Activated CD8-positive, alpha-beta memory T cell treated with anti-CD3 and anti-CD28 coated beads, Interleukin-2, amount 50 U/mL, for 4 hours (primary cell): ENCODE measurements at regions not wholly inside any gene's neighbourhood (a gene's known extent, or its start where the extent isn't known, plus 50 kb on each side); places are given as distances from the start of the nearest gene placed in this dataset.
"Not testable (repeated sequence)": the region's sequence is repeated elsewhere in the genome, so short reads cannot be mapped to it uniquely, and the experiment has no call there.

ENCODE experiments used
- DNase-seq: peaks from one replicate; pipeline ENCODE4 v3.0.0-alpha.2; 2020

GRCh38 chr4:154983714-154984113 lies 202.6 kb downstream of the RBM46 start:
- DNase-seq, result no peak

- DNase-seq, result no peak
Measured at GRCh38 chr4:154984148-154984547, 203.1 kb downstream of the RBM46 start.

GRCh38 chr4:154984616-154985015 lies 203.5 kb downstream of the RBM46 start:
- DNase-seq, result no peak

GRCh38 chr4:154985673-154986072 lies 204.6 kb downstream of the RBM46 start:
- no peak for DNase-seq

GRCh38 chr4:154988511-154988910 lies 207.4 kb downstream of the RBM46 start:
- DNase-seq, result no peak

- no peak for DNase-seq
Measured at GRCh38 chr4:154989511-154989910, 208.4 kb downstream of the RBM46 start.

GRCh38 chr4:154997866-154998265 lies 210.6 kb upstream of the NPY2R start:
- not testable (repeated sequence) for DNase-seq

- no peak for DNase-seq
Measured at GRCh38 chr4:154998284-154998683, 210.2 kb upstream of the NPY2R start.

GRCh38 chr4:154998773-154999172 lies 209.7 kb upstream of the NPY2R start:
- DNase-seq, result no peak

- no peak for DNase-seq
Measured at GRCh38 chr4:154999950-155000578, 208.4 kb upstream of the NPY2R start.

- DNase-seq, result no peak
Measured at GRCh38 chr4:155001251-155001650, 207.2 kb upstream of the NPY2R start.

GRCh38 chr4:155005395-155006090 lies 202.9 kb upstream of the NPY2R start:
- no peak for DNase-seq

GRCh38 chr4:155007660-155008176 lies 200.7 kb upstream of the NPY2R start:
- no peak for DNase-seq

- no peak for DNase-seq
Measured at GRCh38 chr4:155008389-155008788, 200.0 kb upstream of the NPY2R start.

GRCh38 chr4:155009288-155009687 lies 199.1 kb upstream of the NPY2R start:
- no peak for DNase-seq

- DNase-seq, result no peak
Measured at GRCh38 chr4:155010376-155010775, 198.1 kb upstream of the NPY2R start.

GRCh38 chr4:155011163-155011780 lies 197.2 kb upstream of the NPY2R start:
- DNase-seq, result no peak

- DNase-seq, result no peak
Measured at GRCh38 chr4:155012469-155012868, 196.0 kb upstream of the NPY2R start.

GRCh38 chr4:155017426-155017825 lies 191.0 kb upstream of the NPY2R start:
- no peak for DNase-seq

GRCh38 chr4:155025762-155026457 lies 182.5 kb upstream of the NPY2R start:
- DNase-seq, result no peak

GRCh38 chr4:155026715-155027114 lies 181.7 kb upstream of the NPY2R start:
- no peak for DNase-seq

- DNase-seq, result no peak
Measured at GRCh38 chr4:155032521-155033229, 175.8 kb upstream of the NPY2R start.

GRCh38 chr4:155033604-155034003 lies 174.8 kb upstream of the NPY2R start:
- no peak for DNase-seq
